DMS153 treated with DMSO at 0.1 percent for 48 hours (cell line): ENCODE measurements at regions not wholly inside any gene's neighbourhood (a gene's known extent, or its start where the extent isn't known, plus 50 kb on each side); places are given as distances from the start of the nearest gene placed in this dataset.
A peak's percentile ranks its signal among the peaks of the same experiment; 100 is the strongest.
"Not testable (repeated sequence)": the region's sequence is repeated elsewhere in the genome, so short reads cannot be mapped to it uniquely, and the experiment has no call there.

Experiments
- DNase-seq: peaks from one replicate; lab custom pipeline; 2025; ENCODE audit not compliant: unreplicated experiment; lab: John Stamatoyannopoulos, UW

GRCh38 chr19:28314756-28315155, 898.2 kb downstream of the UQCRFS1 start:
- DNase-seq, result no peak

GRCh38 chr19:28314287-28314686, 898.7 kb downstream of the UQCRFS1 start:
- DNase-seq, result no peak

GRCh38 chr19:28313633-28314032, 899.3 kb downstream of the UQCRFS1 start:
- no peak for DNase-seq

GRCh38 chr19:28312269-28312668, 900.7 kb downstream of the UQCRFS1 start:
- DNase-seq, result no peak

- DNase-seq, result not testable (repeated sequence)
Measured at GRCh38 chr19:28310829-28311228, 902.1 kb downstream of the UQCRFS1 start.

GRCh38 chr19:28309070-28309469, 903.9 kb downstream of the UQCRFS1 start:
- DNase-seq, result no peak

- no peak for DNase-seq
Measured at GRCh38 chr19:28307963-28308362, 905.0 kb downstream of the UQCRFS1 start.

GRCh38 chr19:28307487-28307886, 905.5 kb downstream of the UQCRFS1 start:
- DNase-seq, result no peak

- DNase-seq, result no peak
Measured at GRCh38 chr19:28305513-28305912, 907.4 kb downstream of the UQCRFS1 start.

GRCh38 chr19:28303502-28303901, 909.4 kb downstream of the UQCRFS1 start:
- no peak for DNase-seq

GRCh38 chr19:28301961-28302360, 911.0 kb downstream of the UQCRFS1 start:
- no peak for DNase-seq

- no peak for DNase-seq
Measured at GRCh38 chr19:28301463-28301862, 911.5 kb downstream of the UQCRFS1 start.

GRCh38 chr19:28299649-28300048, 913.3 kb downstream of the UQCRFS1 start:
- DNase-seq, result no peak

GRCh38 chr19:28297586-28298157, 915.3 kb downstream of the UQCRFS1 start:
- DNase-seq, result no peak

- DNase-seq, result no peak
Measured at GRCh38 chr19:28297036-28297435, 915.9 kb downstream of the UQCRFS1 start.

GRCh38 chr19:28296506-28296905, 916.4 kb downstream of the UQCRFS1 start:
- DNase-seq, result no peak

- not testable (repeated sequence) for DNase-seq
Measured at GRCh38 chr19:28294975-28295374, 918.0 kb downstream of the UQCRFS1 start.

GRCh38 chr19:28294395-28294794, 918.6 kb downstream of the UQCRFS1 start:
- no peak for DNase-seq

GRCh38 chr19:28293685-28294084, 919.3 kb downstream of the UQCRFS1 start:
- DNase-seq, result no peak

- DNase-seq, result peak; percentile 86
Measured at GRCh38 chr19:28292822-28293500, 920.0 kb downstream of the UQCRFS1 start.

- no peak for DNase-seq
Measured at GRCh38 chr19:28291874-28292273, 921.1 kb downstream of the UQCRFS1 start.

- no peak for DNase-seq
Measured at GRCh38 chr19:28290963-28291657, 921.8 kb downstream of the UQCRFS1 start.
